ENCODE measurements at regions not wholly inside any gene's neighbourhood (a gene's known extent, or its start where the extent isn't known, plus 50 kb on each side); places are given as distances from the start of the nearest gene placed in this dataset.
"Not testable (repeated sequence)": the region's sequence is repeated elsewhere in the genome, so short reads cannot be mapped to it uniquely, and the experiment has no call there.

DNA sequence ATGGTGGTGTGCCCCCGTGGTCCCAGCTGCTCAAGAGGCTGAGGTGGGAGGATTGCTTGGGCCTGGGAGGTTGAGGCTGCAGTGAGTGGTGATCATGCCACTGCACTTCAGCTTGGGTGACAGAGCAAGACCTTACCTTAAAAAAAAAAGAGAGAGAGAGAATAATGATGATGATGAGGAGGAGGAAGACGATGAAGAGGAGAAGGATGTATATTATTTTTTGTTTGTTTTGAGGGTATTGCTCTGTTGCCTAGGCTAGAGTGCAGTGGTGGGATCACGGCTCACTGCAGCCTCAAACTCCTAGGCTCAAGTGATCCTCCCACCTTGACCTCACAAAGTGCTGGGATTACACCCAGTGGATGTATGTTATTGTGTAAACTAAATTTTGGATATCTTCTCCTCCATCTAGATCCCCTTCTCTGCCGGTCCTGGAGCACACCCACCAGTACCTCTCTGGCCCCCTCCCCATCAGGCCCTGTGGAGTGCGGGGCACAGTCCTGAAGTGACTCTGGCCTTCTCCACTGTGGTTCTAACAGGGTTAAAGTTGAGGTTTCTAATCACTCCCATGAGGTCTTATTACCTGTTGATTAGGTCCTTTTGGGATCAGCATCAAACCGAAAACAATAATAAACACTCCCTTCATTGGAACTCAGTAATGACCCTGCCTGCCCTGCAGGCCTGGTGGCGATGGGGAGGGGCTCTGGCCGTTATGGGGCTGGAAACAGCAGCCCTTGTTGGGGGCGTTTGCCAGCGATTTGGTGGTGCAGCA lies 60.5 kb upstream of the ZFHX3 start:
- H3K36me3 ChIP-seq (ENCODE audit: low read depth): no peaks in the 10 kb centered on the region
- intact Hi-C loops (cut with DNase I, micrococcal nuclease): no loop called here
- ATAC-seq: no peak
- DNase-seq: no peak
- H3K4me3 ChIP-seq: no peak overlapping the region
- H3K9me3 ChIP-seq: no peaks in the 10 kb centered on the region
- TF ChIP-seq, protein P1, sequence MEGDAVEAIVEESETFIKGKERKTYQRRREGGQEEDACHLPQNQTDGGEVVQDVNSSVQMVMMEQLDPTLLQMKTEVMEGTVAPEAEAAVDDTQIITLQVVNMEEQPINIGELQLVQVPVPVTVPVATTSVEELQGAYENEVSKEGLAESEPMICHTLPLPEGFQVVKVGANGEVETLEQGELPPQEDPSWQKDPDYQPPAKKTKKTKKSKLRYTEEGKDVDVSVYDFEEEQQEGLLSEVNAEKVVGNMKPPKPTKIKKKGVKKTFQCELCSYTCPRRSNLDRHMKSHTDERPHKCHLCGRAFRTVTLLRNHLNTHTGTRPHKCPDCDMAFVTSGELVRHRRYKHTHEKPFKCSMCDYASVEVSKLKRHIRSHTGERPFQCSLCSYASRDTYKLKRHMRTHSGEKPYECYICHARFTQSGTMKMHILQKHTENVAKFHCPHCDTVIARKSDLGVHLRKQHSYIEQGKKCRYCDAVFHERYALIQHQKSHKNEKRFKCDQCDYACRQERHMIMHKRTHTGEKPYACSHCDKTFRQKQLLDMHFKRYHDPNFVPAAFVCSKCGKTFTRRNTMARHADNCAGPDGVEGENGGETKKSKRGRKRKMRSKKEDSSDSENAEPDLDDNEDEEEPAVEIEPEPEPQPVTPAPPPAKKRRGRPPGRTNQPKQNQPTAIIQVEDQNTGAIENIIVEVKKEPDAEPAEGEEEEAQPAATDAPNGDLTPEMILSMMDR (IDR thresholded peaks at IDR 0.05): no peak
- H3K4me1 ChIP-seq (ENCODE audit: low read depth): no peaks in the 10 kb centered on the region

DNA sequence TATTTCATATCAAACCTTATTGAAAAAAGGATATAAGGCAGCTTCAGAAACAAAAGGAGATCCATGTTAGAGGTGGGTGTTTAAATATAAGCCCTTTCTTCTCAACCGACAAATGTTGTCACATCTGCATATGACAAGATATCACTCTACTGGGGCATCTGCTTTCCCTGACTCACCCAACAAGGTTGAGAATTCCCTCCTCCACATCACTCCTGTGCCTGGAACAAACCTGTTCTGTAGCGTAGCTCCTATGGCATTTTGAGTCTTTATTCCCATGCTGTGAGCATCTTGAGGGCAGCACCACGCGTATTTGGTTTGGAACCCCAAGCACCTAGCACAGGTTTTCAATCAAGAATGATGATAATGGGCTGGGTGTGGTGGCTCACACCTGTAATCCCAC lies 59.4 kb upstream of the ZFHX3 start:
- Histone ChIP-seq H3K4me3 (no peak overlapping the region), H3K4me1 (ENCODE audit: low read depth) (no peaks in the 10 kb centered on the region), H3K9me3 (no peaks in the 10 kb centered on the region), H3K36me3 (ENCODE audit: low read depth) (no peaks in the 10 kb centered on the region)
- TF ChIP-seq, protein P1 (IDR thresholded peaks at IDR 0.05): no peak
- ATAC-seq (no peak), DNase-seq (no peak)
- intact Hi-C loops (cut with DNase I, micrococcal nuclease): no loop called here

DNA sequence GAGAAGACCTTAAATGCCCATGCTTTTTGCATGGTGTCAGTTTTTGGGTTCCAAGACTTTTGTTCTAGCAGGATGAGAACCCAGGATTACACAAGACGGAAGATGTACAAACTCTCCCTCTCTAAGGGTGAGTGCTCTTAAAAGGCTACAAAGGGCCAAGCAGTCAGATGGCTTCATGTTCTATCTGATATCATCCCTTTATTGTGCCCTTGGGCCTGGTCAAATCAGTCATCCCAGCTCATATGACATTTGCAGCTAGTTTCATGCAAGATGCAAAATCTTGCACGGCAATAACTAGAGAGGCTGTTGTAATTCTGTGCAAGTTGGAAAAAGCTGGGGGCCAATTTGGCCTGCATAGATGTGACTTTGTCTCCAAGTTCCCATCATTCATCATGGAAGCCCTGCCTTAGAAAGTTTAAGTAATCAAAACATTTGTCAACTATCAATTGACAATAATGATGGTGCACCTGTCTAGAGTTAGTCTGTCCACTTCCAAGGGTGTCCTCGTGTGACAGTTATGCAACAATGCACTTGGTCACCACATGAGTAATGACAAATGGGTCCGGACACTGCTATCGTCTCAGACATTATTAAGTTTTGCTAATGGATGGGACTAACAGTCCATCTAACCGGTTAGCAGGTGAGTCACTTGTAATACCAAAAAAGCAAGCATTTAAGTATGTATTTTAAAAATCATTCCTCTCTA lies 58.6 kb upstream of the ZFHX3 start:
- TF ChIP-seq, protein P1 (IDR thresholded peaks at IDR 0.05): no peak
- ATAC-seq (no peak), DNase-seq (no peak)
- H3K36me3 ChIP-seq (ENCODE audit: low read depth): no peaks in the 10 kb centered on the region
- no peak overlapping the region for H3K4me3 ChIP-seq
- intact Hi-C loops (cut with DNase I, micrococcal nuclease): no loop called here
- H3K9me3 ChIP-seq: no peaks in the 10 kb centered on the region
- H3K4me1 ChIP-seq (ENCODE audit: low read depth): no peaks in the 10 kb centered on the region

GRCh38 chr16:73101568-73101967 lies 53.6 kb upstream of the ZFHX3 start:
- Histone ChIP-seq H3K4me1 (ENCODE audit: low read depth) (no peaks in the 10 kb centered on the region), H3K9me3 (no peaks in the 10 kb centered on the region), H3K36me3 (ENCODE audit: low read depth) (no peaks in the 10 kb centered on the region), H3K4me3 (no peak overlapping the region)
- no peak for ATAC-seq
- TF ChIP-seq, protein P1 (IDR thresholded peaks at IDR 0.05): no peak
- intact Hi-C loops (cut with DNase I, micrococcal nuclease): no loop called here
- no peak for DNase-seq

DNA sequence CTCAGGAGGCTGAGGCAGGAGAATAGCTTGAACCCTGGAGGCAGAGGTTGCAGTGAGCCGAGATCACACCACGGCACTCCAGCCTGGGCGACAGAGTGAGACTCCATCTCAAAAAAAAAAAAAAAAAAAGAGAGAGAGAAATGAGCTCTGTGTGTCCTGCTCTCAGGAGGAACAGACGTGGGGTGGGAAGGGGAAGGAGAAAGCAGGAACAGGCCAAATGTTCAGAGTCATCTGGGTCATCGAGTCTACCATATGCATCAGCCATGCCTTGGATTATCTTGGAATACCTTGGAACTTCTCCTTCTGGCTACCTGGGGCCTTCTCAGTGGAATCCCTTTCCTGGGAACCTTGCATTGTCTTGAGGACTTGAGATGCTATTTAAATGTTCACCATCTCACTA lies 51.7 kb upstream of the ZFHX3 start:
- H3K36me3 ChIP-seq (ENCODE audit: low read depth); intact Hi-C loops (cut with DNase I, micrococcal nuclease); DNase-seq; H3K4me1 ChIP-seq (ENCODE audit: low read depth); H3K4me3 ChIP-seq; H3K9me3 ChIP-seq; ATAC-seq: not testable (repeated sequence)
